Neutrophil (primary cell): ENCODE measurements at regions not wholly inside any gene's neighbourhood (a gene's known extent, or its start where the extent isn't known, plus 50 kb on each side); places are given as distances from the start of the nearest gene placed in this dataset.

Source experiments
- H3K27ac ChIP-seq: fragments of 200-600 bp; sonication (generic); 2 replicates; pipeline ENCODE4 v1.5.1; 2016; ENCODE audit warnings: mild to moderate bottlenecking, moderate library complexity
- H3K27me3 ChIP-seq: fragments of 200-600 bp; sonication (generic); 2 replicates; pipeline ENCODE4 v1.6.0; 2016; ENCODE audit warnings: mild to moderate bottlenecking
- H3K36me3 ChIP-seq: fragments of 200-600 bp; sonication (generic); 2 replicates; pipeline ENCODE4 v1.5.1; 2017
- H3K4me1 ChIP-seq, 2 experiments: fragments of 200-600 bp in 1 of 2; sonication (generic) in 1 of 2; 1 replicate in 1 of 2; 2 replicates in 1 of 2; pipeline versions ENCODE4 v1.5.1 to v1.6.1; 2013 to 2016; ENCODE audit warnings: low read depth in 1 of 2, low read length in 1 of 2, mild to moderate bottlenecking in 1 of 2, moderate library complexity in 1 of 2; ENCODE audit not compliant: control insufficient read depth in 1 of 2, insufficient read depth in 1 of 2
- H3K4me3 ChIP-seq, 2 experiments: fragments of 200-600 bp in 1 of 2; sonication (generic) in 1 of 2; 1 replicate in 1 of 2; 2 replicates in 1 of 2; pipeline ENCODE4 v1.5.1; 2013 to 2016; ENCODE audit warnings: low read depth in 1 of 2, low read length in 1 of 2, mild to moderate bottlenecking in 1 of 2, moderate library complexity in 1 of 2
- H3K9me3 ChIP-seq: fragments of 200-600 bp; sonication (generic); 2 replicates; pipeline ENCODE4 v1.5.1; 2016
- TF ChIP-seq, protein P1 (sequence below): fragments of 200-600 bp; sonication (generic); IDR thresholded peaks from 2 replicates; pipeline ENCODE4 v1.5.1; 2016; ENCODE audit warnings: antibody characterized with exemption

DNA sequence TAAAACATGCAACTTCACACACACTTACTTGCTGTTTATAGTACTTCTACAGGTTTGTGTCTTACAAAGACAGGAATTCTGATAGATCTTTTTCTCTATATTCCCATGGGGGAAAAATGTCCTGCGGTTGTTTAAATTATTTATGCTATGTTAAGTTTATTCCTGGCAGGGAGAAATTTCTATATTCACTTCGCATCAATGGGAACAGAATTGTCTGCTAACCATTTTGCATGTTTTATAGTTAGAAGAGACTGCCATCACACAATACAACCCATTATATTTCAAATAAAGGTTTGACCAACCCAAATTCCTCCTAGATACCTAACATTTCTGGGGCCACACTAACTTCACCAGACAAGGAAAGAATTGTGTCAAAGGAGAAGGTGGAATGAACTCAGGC, 110.0 kb upstream of the PRR16 start:
- no peak overlapping the region for H3K27ac ChIP-seq
- no peaks in the 10 kb centered on the region for H3K27me3 ChIP-seq
- no peaks in the 10 kb centered on the region for H3K4me1 ChIP-seq
- no peaks in the 10 kb centered on the region for H3K9me3 ChIP-seq
- H3K4me3 ChIP-seq, result no peak overlapping the region
- no peaks in the 10 kb centered on the region for H3K36me3 ChIP-seq
- TF ChIP-seq, protein P1, sequence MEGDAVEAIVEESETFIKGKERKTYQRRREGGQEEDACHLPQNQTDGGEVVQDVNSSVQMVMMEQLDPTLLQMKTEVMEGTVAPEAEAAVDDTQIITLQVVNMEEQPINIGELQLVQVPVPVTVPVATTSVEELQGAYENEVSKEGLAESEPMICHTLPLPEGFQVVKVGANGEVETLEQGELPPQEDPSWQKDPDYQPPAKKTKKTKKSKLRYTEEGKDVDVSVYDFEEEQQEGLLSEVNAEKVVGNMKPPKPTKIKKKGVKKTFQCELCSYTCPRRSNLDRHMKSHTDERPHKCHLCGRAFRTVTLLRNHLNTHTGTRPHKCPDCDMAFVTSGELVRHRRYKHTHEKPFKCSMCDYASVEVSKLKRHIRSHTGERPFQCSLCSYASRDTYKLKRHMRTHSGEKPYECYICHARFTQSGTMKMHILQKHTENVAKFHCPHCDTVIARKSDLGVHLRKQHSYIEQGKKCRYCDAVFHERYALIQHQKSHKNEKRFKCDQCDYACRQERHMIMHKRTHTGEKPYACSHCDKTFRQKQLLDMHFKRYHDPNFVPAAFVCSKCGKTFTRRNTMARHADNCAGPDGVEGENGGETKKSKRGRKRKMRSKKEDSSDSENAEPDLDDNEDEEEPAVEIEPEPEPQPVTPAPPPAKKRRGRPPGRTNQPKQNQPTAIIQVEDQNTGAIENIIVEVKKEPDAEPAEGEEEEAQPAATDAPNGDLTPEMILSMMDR, result no peak

DNA sequence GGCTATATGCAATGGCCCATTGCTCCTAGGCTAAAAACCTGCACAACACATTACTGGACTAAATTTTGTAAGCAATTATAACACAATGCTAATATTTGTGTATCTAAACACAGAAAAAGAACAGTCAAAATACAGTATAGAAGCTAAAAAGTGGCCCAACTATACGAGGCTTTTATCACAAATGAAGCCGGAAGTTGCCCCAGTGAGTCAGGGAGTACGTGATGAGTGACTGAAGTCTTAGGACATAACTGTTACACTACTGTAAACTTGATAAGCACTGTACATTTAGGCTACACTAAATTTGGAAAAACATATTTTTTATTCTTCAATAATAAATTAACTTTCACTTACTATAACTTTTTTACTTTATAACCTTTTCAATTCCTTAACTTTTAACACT, 105.2 kb upstream of the PRR16 start:
- no peaks in the 10 kb centered on the region for H3K36me3 ChIP-seq
- H3K4me1 ChIP-seq, result no peaks in the 10 kb centered on the region
- TF ChIP-seq, protein P1, result no peak
- no peak overlapping the region for H3K27ac ChIP-seq
- no peaks in the 10 kb centered on the region for H3K9me3 ChIP-seq
- H3K27me3 ChIP-seq, result no peaks in the 10 kb centered on the region
- H3K4me3 ChIP-seq, result no peak overlapping the region

DNA sequence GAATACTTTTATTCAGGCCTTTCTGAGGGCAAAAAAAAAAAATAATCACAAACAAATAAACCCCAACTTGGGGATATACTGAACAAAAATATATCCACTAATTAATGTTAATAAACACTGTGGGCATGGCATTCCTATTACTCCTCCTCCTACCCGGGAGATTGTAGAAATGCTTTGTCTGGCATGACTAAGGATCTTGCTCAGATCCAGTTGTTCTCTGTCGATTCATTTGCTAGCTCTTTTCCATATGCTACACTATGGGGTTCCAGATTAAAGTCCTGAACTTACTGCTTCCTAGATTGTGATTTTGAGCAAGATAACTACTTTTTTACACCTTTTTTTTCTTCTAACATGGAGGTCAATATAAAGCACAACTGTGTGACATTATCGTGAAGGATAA, 102.2 kb upstream of the PRR16 start:
- Histone ChIP-seq H3K27me3 (no peaks in the 10 kb centered on the region), H3K36me3 (no peaks in the 10 kb centered on the region), H3K9me3 (no peaks in the 10 kb centered on the region), H3K4me3 (no peak overlapping the region), H3K4me1 (no peaks in the 10 kb centered on the region), H3K27ac (no peak overlapping the region)
- TF ChIP-seq, protein P1, result no peak

DNA sequence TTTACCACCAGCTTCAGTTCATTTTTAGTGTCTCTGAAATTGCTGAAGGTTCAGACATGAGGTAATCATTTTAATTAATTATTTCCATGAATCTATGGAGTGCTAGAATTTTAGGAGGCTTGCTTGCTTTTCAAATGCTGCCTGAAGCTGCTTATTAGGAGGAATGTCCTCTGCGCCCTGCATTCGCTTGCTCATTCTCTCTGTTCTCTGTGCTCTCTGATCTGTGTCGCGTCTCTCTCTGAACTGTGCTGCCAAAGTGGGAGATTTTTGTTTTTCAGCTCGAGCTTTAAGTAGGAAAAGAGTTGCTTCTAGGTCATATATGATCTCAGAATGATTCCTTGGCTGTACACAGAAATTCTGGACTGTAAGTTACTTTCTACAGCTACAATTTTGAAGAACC, 101.7 kb upstream of the PRR16 start:
- no peaks in the 10 kb centered on the region for H3K36me3 ChIP-seq
- no peak overlapping the region for H3K27ac ChIP-seq
- no peaks in the 10 kb centered on the region for H3K4me1 ChIP-seq
- H3K9me3 ChIP-seq, result no peaks in the 10 kb centered on the region
- H3K27me3 ChIP-seq, result no peaks in the 10 kb centered on the region
- no peak overlapping the region for H3K4me3 ChIP-seq
- TF ChIP-seq, protein P1, result no peak

DNA sequence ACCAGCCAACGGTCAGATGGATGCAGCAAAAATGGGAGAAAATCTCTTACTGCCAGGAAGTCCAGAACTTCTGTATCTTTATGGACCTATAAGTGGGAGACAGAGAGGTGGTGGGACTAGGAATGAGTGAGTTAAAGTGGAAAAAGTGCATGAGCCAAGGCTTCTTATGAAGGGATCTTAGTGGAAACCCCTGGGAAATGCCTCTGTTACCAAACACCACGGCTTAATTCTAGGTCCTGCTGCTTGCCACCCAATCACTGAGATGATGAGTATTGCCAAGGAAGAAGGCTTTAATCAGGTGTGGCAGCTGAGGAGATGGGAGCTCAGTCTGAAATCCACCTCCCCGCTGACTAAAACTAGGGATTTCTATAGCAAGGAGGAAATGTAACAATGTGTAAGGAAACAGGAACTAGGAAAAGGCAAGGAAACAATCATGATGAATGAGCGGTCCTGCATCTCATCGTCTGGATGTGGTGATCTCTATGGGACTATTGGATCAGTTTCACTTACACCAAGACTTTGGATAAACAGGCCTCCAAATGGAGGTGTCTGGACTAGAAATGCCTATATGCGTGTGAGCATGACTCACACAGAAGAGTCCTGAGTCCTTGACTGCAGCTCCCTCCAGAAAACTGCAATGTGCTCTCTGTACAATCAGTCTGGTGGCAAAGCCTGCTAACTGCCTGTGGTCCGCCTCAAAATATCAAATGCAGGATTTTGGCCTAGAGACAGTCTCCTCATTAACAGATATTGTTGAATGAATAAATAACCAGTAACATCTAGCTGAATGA, 98.2 kb upstream of the PRR16 start:
- H3K9me3 ChIP-seq, result no peaks in the 10 kb centered on the region
- no peak overlapping the region for H3K27ac ChIP-seq
- H3K27me3 ChIP-seq, result no peaks in the 10 kb centered on the region
- no peak overlapping the region for H3K4me3 ChIP-seq
- TF ChIP-seq, protein P1, result no peak
- H3K4me1 ChIP-seq, result no peaks in the 10 kb centered on the region
- H3K36me3 ChIP-seq, result no peaks in the 10 kb centered on the region
